Left ventricle myocardium inferior (tissue), 1 donor: ENCODE measurements at regions not wholly inside any gene's neighbourhood (a gene's known extent, or its start where the extent isn't known, plus 50 kb on each side); places are given as distances from the start of the nearest gene placed in this dataset.
A peak's percentile ranks its signal among the peaks of the same experiment; 100 is the strongest.

ENCODE experiments used
- DNase-seq: peaks from one replicate; pipeline ENCODE4 v3.0.0-alpha.2; 2020
- H3K27ac ChIP-seq: fragments of 200-600 bp; replicated peaks from 2 replicates; pipeline ENCODE4 v1.8.0; 2021
- H3K27me3 ChIP-seq: fragments of 200-600 bp; 2 replicates; pipeline ENCODE4 v1.8.0; 2021; ENCODE audit warnings: low read depth
- H3K36me3 ChIP-seq: fragments of 200-600 bp; 2 replicates; pipeline ENCODE4 v1.8.0; 2021
- H3K4me1 ChIP-seq: fragments of 200-600 bp; 2 replicates; pipeline ENCODE4 v1.8.0; 2021
- H3K4me3 ChIP-seq: fragments of 200-600 bp; 2 replicates; pipeline ENCODE4 v1.8.0; 2021; ENCODE audit warnings: mild to moderate bottlenecking, moderate library complexity
- H3K9me3 ChIP-seq: fragments of 200-600 bp; replicated peaks from 2 replicates; pipeline ENCODE4 v1.8.0; 2021
- intact Hi-C: fragments of 100-400 bp; cut with micrococcal nuclease; formaldehyde crosslinking; loops from one replicate; pipeline ENCODE4 v1.11.0; 2022
- TF ChIP-seq, protein P1 (sequence below): fragments of 200-600 bp; IDR thresholded peaks from 2 replicates; pipeline ENCODE4 v1.8.0; 2021; ENCODE audit warnings: antibody characterized with exemption, mild to moderate bottlenecking, borderline replicate concordance
- donor health status: DM: no; HTN: yes; CAD: no; lungs with severe emphysema.

DNA sequence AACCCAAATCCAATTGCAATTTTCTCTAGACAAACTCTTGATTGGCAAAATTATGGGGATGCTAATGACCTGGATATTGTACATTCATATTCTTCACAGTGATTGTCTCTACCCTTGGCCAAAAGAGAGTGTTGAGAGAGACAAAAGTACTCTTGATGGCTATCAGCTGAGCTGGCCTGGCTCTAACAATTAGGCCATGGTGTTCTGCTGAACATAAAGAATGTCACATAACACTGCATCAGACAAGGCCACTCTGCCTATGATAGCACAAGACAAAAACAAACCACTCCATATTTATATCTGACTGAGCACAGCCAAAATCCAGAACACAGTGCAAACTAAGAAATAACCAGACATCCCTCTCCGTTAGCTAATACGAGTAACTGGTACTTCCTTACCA lies 101.7 kb downstream of the ADAMTS1 start:
- no peak for DNase-seq
- H3K27ac ChIP-seq, result no peak overlapping the region
- H3K9me3 ChIP-seq, result no peaks in the 10 kb centered on the region
- TF ChIP-seq, protein P1, sequence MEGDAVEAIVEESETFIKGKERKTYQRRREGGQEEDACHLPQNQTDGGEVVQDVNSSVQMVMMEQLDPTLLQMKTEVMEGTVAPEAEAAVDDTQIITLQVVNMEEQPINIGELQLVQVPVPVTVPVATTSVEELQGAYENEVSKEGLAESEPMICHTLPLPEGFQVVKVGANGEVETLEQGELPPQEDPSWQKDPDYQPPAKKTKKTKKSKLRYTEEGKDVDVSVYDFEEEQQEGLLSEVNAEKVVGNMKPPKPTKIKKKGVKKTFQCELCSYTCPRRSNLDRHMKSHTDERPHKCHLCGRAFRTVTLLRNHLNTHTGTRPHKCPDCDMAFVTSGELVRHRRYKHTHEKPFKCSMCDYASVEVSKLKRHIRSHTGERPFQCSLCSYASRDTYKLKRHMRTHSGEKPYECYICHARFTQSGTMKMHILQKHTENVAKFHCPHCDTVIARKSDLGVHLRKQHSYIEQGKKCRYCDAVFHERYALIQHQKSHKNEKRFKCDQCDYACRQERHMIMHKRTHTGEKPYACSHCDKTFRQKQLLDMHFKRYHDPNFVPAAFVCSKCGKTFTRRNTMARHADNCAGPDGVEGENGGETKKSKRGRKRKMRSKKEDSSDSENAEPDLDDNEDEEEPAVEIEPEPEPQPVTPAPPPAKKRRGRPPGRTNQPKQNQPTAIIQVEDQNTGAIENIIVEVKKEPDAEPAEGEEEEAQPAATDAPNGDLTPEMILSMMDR, result no peak
- no peaks in the 10 kb centered on the region for H3K4me1 ChIP-seq
- intact Hi-C loops, result no loop called here
- H3K27me3 ChIP-seq, result no peaks in the 10 kb centered on the region
- no peaks in the 10 kb centered on the region for H3K36me3 ChIP-seq
- no peak overlapping the region for H3K4me3 ChIP-seq

- Histone ChIP-seq H3K27me3 (no peaks in the 10 kb centered on the region), H3K4me3 (no peak overlapping the region)
- intact Hi-C loops, result loop anchor here (2.0 kb wide), 1 partner anchor 46 kb away; no protein-coding TSS in a partner anchor
These were observed 106.0 kb downstream of the ADAMTS1 start for GRCh38 chr21:26739189-26739588.

GRCh38 chr21:26736449-26736848 lies 108.8 kb downstream of the ADAMTS1 start:
- no peaks in the 10 kb centered on the region for H3K36me3 ChIP-seq
- H3K27ac ChIP-seq, result no peak overlapping the region
- H3K9me3 ChIP-seq, result no peaks in the 10 kb centered on the region
- TF ChIP-seq, protein P1, result no peak
- DNase-seq, result no peak
- H3K4me1 ChIP-seq, result peaks cover 8% of the 10 kb centered on the region
- H3K4me3 ChIP-seq, result no peak overlapping the region
- intact Hi-C loops, result no loop called here
- no peaks in the 10 kb centered on the region for H3K27me3 ChIP-seq

More at GRCh38 chr21:26739189-26739588, 106.0 kb downstream of the ADAMTS1 start:
- H3K4me1 ChIP-seq, result no peaks in the 10 kb centered on the region
- no peak overlapping the region for H3K27ac ChIP-seq
- no peaks in the 10 kb centered on the region for H3K36me3 ChIP-seq
- TF ChIP-seq, protein P1, result no peak
- no peaks in the 10 kb centered on the region for H3K9me3 ChIP-seq
- no peak for DNase-seq

GRCh38 chr21:26732432-26733221 lies 112.6 kb downstream of the ADAMTS1 start:
- Histone ChIP-seq H3K4me1 (peaks cover 8% of the 10 kb centered on the region), H3K4me3 (no peak overlapping the region), H3K36me3 (no peaks in the 10 kb centered on the region), H3K27me3 (no peaks in the 10 kb centered on the region), H3K27ac (no peak overlapping the region), H3K9me3 (peaks cover 8% of the 10 kb centered on the region)
- intact Hi-C loops, result no loop called here
- no peak for DNase-seq
- TF ChIP-seq, protein P1, result peak; percentile 71

DNA sequence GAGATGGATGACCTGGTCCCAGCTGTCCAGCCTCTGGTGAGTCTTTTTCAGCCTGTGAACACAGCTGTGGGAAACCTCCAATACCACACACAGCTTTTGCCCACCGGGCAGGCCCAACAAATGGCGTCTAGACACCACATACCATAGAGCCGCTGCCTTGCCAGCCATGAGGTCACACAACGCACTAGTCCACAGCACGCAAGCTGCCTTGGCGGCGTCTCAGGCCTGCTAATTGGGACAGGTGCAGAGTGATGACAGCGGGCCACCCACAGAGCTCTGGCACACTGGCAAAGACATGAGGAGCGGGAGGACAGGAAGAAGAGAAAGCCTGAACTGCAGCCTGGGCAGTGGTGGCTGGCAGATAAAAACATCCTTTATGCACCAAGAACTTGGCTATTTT lies 125.5 kb downstream of the ADAMTS1 start:
- Histone ChIP-seq H3K27ac (no peak overlapping the region), H3K9me3 (peaks cover 4% of the 10 kb centered on the region), H3K4me3 (no peak overlapping the region), H3K27me3 (no peaks in the 10 kb centered on the region), H3K4me1 (peaks cover 5% of the 10 kb centered on the region), H3K36me3 (no peaks in the 10 kb centered on the region)
- DNase-seq, result no peak
- TF ChIP-seq, protein P1, result no peak
- intact Hi-C loops, result loop anchor here (10.0 kb wide), 1 partner anchor 835 kb away; no protein-coding TSS in a partner anchor
